Stimulated activated CD4-positive, alpha-beta T cell treated with anti-CD3 and anti-CD28 coated beads, Interleukin-1b, Interleukin-23, amount 100 ng/mL, for 4 hours (primary cell): ENCODE measurements at regions not wholly inside any gene's neighbourhood (a gene's known extent, or its start where the extent isn't known, plus 50 kb on each side); places are given as distances from the start of the nearest gene placed in this dataset.
"Not testable (repeated sequence)": the region's sequence is repeated elsewhere in the genome, so short reads cannot be mapped to it uniquely, and the experiment has no call there.

Source experiments
- DNase-seq, 2 donors: peaks; one replicate each; pipeline ENCODE4 v3.0.0-alpha.2; 2020; ENCODE audit warnings: low read depth in 2 of 2

- no peak for DNase-seq
Measured at GRCh38 chr10:30734901-30735300, 105.3 kb upstream of the LYZL2 start.

GRCh38 chr10:30732671-30733070 is 103.1 kb upstream of the LYZL2 start:
- no peak for DNase-seq

- no peak for DNase-seq
Measured at GRCh38 chr10:30731963-30732362, 102.4 kb upstream of the LYZL2 start.

- no peak for DNase-seq
Measured at GRCh38 chr10:30730306-30730705, 100.8 kb upstream of the LYZL2 start.

- DNase-seq: no peak
Measured at GRCh38 chr10:30728766-30729165, 99.2 kb upstream of the LYZL2 start.

GRCh38 chr10:30728127-30728526 is 98.6 kb upstream of the LYZL2 start:
- DNase-seq: no peak

- DNase-seq: no peak
Measured at GRCh38 chr10:30727524-30727923, 98.0 kb upstream of the LYZL2 start.

GRCh38 chr10:30726783-30727414 is 97.3 kb upstream of the LYZL2 start:
- peak; percentile 82 to 87 for DNase-seq

GRCh38 chr10:30725661-30726060 is 96.1 kb upstream of the LYZL2 start:
- no peak for DNase-seq

GRCh38 chr10:30724296-30724695 is 94.7 kb upstream of the LYZL2 start:
- DNase-seq: no peak

GRCh38 chr10:30722956-30723620 is 93.5 kb upstream of the LYZL2 start:
- DNase-seq: no peak

GRCh38 chr10:30719832-30720231 is 90.3 kb upstream of the LYZL2 start:
- DNase-seq: no peak

GRCh38 chr10:30709700-30710358 is 80.3 kb upstream of the LYZL2 start:
- no peak for DNase-seq

- DNase-seq: no peak
Measured at GRCh38 chr10:30709229-30709628, 79.7 kb upstream of the LYZL2 start.

GRCh38 chr10:30708234-30708633 is 78.7 kb upstream of the LYZL2 start:
- DNase-seq: no peak

GRCh38 chr10:30706189-30706588 is 76.6 kb upstream of the LYZL2 start:
- DNase-seq: not testable (repeated sequence)

GRCh38 chr10:30705625-30706149 is 76.1 kb upstream of the LYZL2 start:
- DNase-seq: no peak

- DNase-seq: no peak
Measured at GRCh38 chr10:30705101-30705624, 75.6 kb upstream of the LYZL2 start.

- DNase-seq: not testable (repeated sequence)
Measured at GRCh38 chr10:30704601-30705100, 75.1 kb upstream of the LYZL2 start.

GRCh38 chr10:30704026-30704600 is 74.6 kb upstream of the LYZL2 start:
- DNase-seq: no peak

- not testable (repeated sequence) for DNase-seq
Measured at GRCh38 chr10:30703446-30703845, 73.9 kb upstream of the LYZL2 start.

GRCh38 chr10:30702860-30703259 is 73.3 kb upstream of the LYZL2 start:
- DNase-seq: no peak
